ENCODE measurements at regions not wholly inside any gene's neighbourhood (a gene's known extent, or its start where the extent isn't known, plus 50 kb on each side); places are given as distances from the start of the nearest gene placed in this dataset.
"Not testable (repeated sequence)": the region's sequence is repeated elsewhere in the genome, so short reads cannot be mapped to it uniquely, and the experiment has no call there.

GRCh38 chr1:96581772-96582171 is 139.8 kb upstream of the PTBP2 start:
- intact Hi-C loops (cut with DNase I) = no loop called here
- H3K4me3 ChIP-seq (ENCODE audit: low read length in 2 of 2) = no peak overlapping the region
- WGBS, 2 donors = 71 to 81% methylated on average over 7 of the region's 7 CpGs

GRCh38 chr1:96583903-96584302 is 137.7 kb upstream of the PTBP2 start:
- H3K9me3 ChIP-seq (ENCODE audit: control insufficient read depth, low read length) = no peaks in the 10 kb centered on the region
- H3K4me1 ChIP-seq (ENCODE audit: control insufficient read depth in 1 of 2, insufficient read depth in 2 of 2, low read length in 2 of 2) = no peaks in the 10 kb centered on the region
- intact Hi-C loops (cut with DNase I) = no loop called here
- DNase-seq (no peak), ATAC-seq (ENCODE audit: low FRiP score) (no peak)
- H3K36me3 ChIP-seq (ENCODE audit: control insufficient read depth in 1 of 2, insufficient read depth in 2 of 2, low read length in 1 of 2) = no peaks in the 10 kb centered on the region
- H3K27me3 ChIP-seq (ENCODE audit: control insufficient read depth in 1 of 2, insufficient read depth in 2 of 2, low read length in 1 of 2) = no peaks in the 10 kb centered on the region
- no peak overlapping the region for H3K4me3 ChIP-seq (ENCODE audit: low read length in 2 of 2)
- no peak overlapping the region for H3K27ac ChIP-seq (ENCODE audit: low read depth in 1 of 2, low read length in 2 of 2)

More at GRCh38 chr1:96581772-96582171, 139.8 kb upstream of the PTBP2 start:
- DNase-seq (no peak), ATAC-seq (ENCODE audit: low FRiP score) (no peak)
- Histone ChIP-seq H3K27me3 (ENCODE audit: control insufficient read depth in 1 of 2, insufficient read depth in 2 of 2, low read length in 1 of 2) (no peaks in the 10 kb centered on the region), H3K9me3 (ENCODE audit: control insufficient read depth, low read length) (no peaks in the 10 kb centered on the region), H3K4me1 (ENCODE audit: control insufficient read depth in 1 of 2, insufficient read depth in 2 of 2, low read length in 2 of 2) (no peaks in the 10 kb centered on the region), H3K36me3 (ENCODE audit: control insufficient read depth in 1 of 2, insufficient read depth in 2 of 2, low read length in 1 of 2) (no peaks in the 10 kb centered on the region), H3K27ac (ENCODE audit: low read depth in 1 of 2, low read length in 2 of 2) (no peak overlapping the region)

- H3K27me3 ChIP-seq (ENCODE audit: control insufficient read depth in 1 of 2, insufficient read depth in 2 of 2, low read length in 1 of 2) = no peaks in the 10 kb centered on the region
- no peak overlapping the region for H3K27ac ChIP-seq (ENCODE audit: low read depth in 1 of 2, low read length in 2 of 2)
- no peak overlapping the region for H3K4me3 ChIP-seq (ENCODE audit: low read length in 2 of 2)
- WGBS, 2 donors = 88% methylated on average over 4 of the region's 4 CpGs
- no peaks in the 10 kb centered on the region for H3K9me3 ChIP-seq (ENCODE audit: control insufficient read depth, low read length)
- DNase-seq (no peak), ATAC-seq (ENCODE audit: low FRiP score) (no peak)
- H3K4me1 ChIP-seq (ENCODE audit: control insufficient read depth in 1 of 2, insufficient read depth in 2 of 2, low read length in 2 of 2) = no peaks in the 10 kb centered on the region
- no peaks in the 10 kb centered on the region for H3K36me3 ChIP-seq (ENCODE audit: control insufficient read depth in 1 of 2, insufficient read depth in 2 of 2, low read length in 1 of 2)
- intact Hi-C loops (cut with DNase I) = no loop called here
Measured at GRCh38 chr1:96587222-96587621, 134.4 kb upstream of the PTBP2 start.

GRCh38 chr1:96588416-96588995 is 133.1 kb upstream of the PTBP2 start:
- DNase-seq (no peak), ATAC-seq (ENCODE audit: low FRiP score) (no peak)
- H3K4me1 ChIP-seq (ENCODE audit: control insufficient read depth in 1 of 2, insufficient read depth in 2 of 2, low read length in 2 of 2) = peaks cover 0 to 2% of the 10 kb centered on the region in 2 donors
- intact Hi-C loops (cut with DNase I) = no loop called here
- H3K36me3 ChIP-seq (ENCODE audit: control insufficient read depth in 1 of 2, insufficient read depth in 2 of 2, low read length in 1 of 2) = no peaks in the 10 kb centered on the region
- H3K27me3 ChIP-seq (ENCODE audit: control insufficient read depth in 1 of 2, insufficient read depth in 2 of 2, low read length in 1 of 2) = no peaks in the 10 kb centered on the region
- no peak overlapping the region for H3K4me3 ChIP-seq (ENCODE audit: low read length in 2 of 2)
- WGBS, 2 donors = 26 to 58% methylated on average over 1 of the region's 1 CpG
- no peaks in the 10 kb centered on the region for H3K9me3 ChIP-seq (ENCODE audit: control insufficient read depth, low read length)
- no peak overlapping the region for H3K27ac ChIP-seq (ENCODE audit: low read depth in 1 of 2, low read length in 2 of 2)

GRCh38 chr1:96595530-96595929 is 126.1 kb upstream of the PTBP2 start:
- WGBS, 2 donors = 94 to 98% methylated on average over 2 of the region's 2 CpGs
- H3K4me1 ChIP-seq (ENCODE audit: control insufficient read depth in 1 of 2, insufficient read depth in 2 of 2, low read length in 2 of 2); H3K4me3 ChIP-seq (ENCODE audit: low read length in 2 of 2); H3K27me3 ChIP-seq (ENCODE audit: control insufficient read depth in 1 of 2, insufficient read depth in 2 of 2, low read length in 1 of 2); DNase-seq; intact Hi-C loops (cut with DNase I); ATAC-seq (ENCODE audit: low FRiP score); H3K36me3 ChIP-seq (ENCODE audit: control insufficient read depth in 1 of 2, insufficient read depth in 2 of 2, low read length in 1 of 2); H3K27ac ChIP-seq (ENCODE audit: low read depth in 1 of 2, low read length in 2 of 2); H3K9me3 ChIP-seq (ENCODE audit: control insufficient read depth, low read length): not testable (repeated sequence)

- Histone ChIP-seq H3K9me3 (ENCODE audit: control insufficient read depth, low read length) (no peaks in the 10 kb centered on the region), H3K36me3 (ENCODE audit: control insufficient read depth in 1 of 2, insufficient read depth in 2 of 2, low read length in 1 of 2) (no peaks in the 10 kb centered on the region), H3K27me3 (ENCODE audit: control insufficient read depth in 1 of 2, insufficient read depth in 2 of 2, low read length in 1 of 2) (no peaks in the 10 kb centered on the region), H3K4me3 (ENCODE audit: low read length in 2 of 2) (no peak overlapping the region), H3K4me1 (ENCODE audit: control insufficient read depth in 1 of 2, insufficient read depth in 2 of 2, low read length in 2 of 2) (peaks cover 0 to 7% of the 10 kb centered on the region in 2 donors), H3K27ac (ENCODE audit: low read depth in 1 of 2, low read length in 2 of 2) (no peak overlapping the region)
- 62 to 63% methylated on average over 4 of the region's 4 CpGs for WGBS, 2 donors
- intact Hi-C loops (cut with DNase I) = no loop called here
- no peak for ATAC-seq (ENCODE audit: low FRiP score)
- DNase-seq = no peak
Measured at GRCh38 chr1:96596226-96596922, 125.2 kb upstream of the PTBP2 start.

GRCh38 chr1:96597218-96597617 is 124.4 kb upstream of the PTBP2 start:
- DNase-seq = no peak
- intact Hi-C loops (cut with DNase I) = no loop called here
- no peaks in the 10 kb centered on the region for H3K27me3 ChIP-seq (ENCODE audit: control insufficient read depth in 1 of 2, insufficient read depth in 2 of 2, low read length in 1 of 2)
- no peak for ATAC-seq (ENCODE audit: low FRiP score)
- no peaks in the 10 kb centered on the region for H3K9me3 ChIP-seq (ENCODE audit: control insufficient read depth, low read length)
- H3K36me3 ChIP-seq (ENCODE audit: control insufficient read depth in 1 of 2, insufficient read depth in 2 of 2, low read length in 1 of 2) = no peaks in the 10 kb centered on the region
- peaks cover 0 to 7% of the 10 kb centered on the region in 2 donors for H3K4me1 ChIP-seq (ENCODE audit: control insufficient read depth in 1 of 2, insufficient read depth in 2 of 2, low read length in 2 of 2)
- H3K4me3 ChIP-seq (ENCODE audit: low read length in 2 of 2) = no peak overlapping the region
- 96 to 97% methylated on average over 1 of the region's 1 CpG for WGBS, 2 donors
- H3K27ac ChIP-seq (ENCODE audit: low read depth in 1 of 2, low read length in 2 of 2) = no peak overlapping the region

GRCh38 chr1:96598416-96599168 is 123.0 kb upstream of the PTBP2 start:
- intact Hi-C loops (cut with DNase I) = no loop called here
- Histone ChIP-seq H3K4me1 (ENCODE audit: control insufficient read depth in 1 of 2, insufficient read depth in 2 of 2, low read length in 2 of 2) (peaks cover 0 to 5% of the 10 kb centered on the region in 2 donors), H3K4me3 (ENCODE audit: low read length in 2 of 2) (no peak overlapping the region), H3K36me3 (ENCODE audit: control insufficient read depth in 1 of 2, insufficient read depth in 2 of 2, low read length in 1 of 2) (no peaks in the 10 kb centered on the region), H3K9me3 (ENCODE audit: control insufficient read depth, low read length) (no peaks in the 10 kb centered on the region), H3K27ac (ENCODE audit: low read depth in 1 of 2, low read length in 2 of 2) (no peak overlapping the region), H3K27me3 (ENCODE audit: control insufficient read depth in 1 of 2, insufficient read depth in 2 of 2, low read length in 1 of 2) (no peaks in the 10 kb centered on the region)
- WGBS, 2 donors = 17 to 24% methylated on average over 4 of the region's 4 CpGs
- DNase-seq (no peak), ATAC-seq (ENCODE audit: low FRiP score) (peak; percentile 54)

- H3K4me3 ChIP-seq (ENCODE audit: low read length in 2 of 2); H3K4me1 ChIP-seq (ENCODE audit: control insufficient read depth in 1 of 2, insufficient read depth in 2 of 2, low read length in 2 of 2); ATAC-seq (ENCODE audit: low FRiP score); intact Hi-C loops (cut with DNase I); H3K36me3 ChIP-seq (ENCODE audit: control insufficient read depth in 1 of 2, insufficient read depth in 2 of 2, low read length in 1 of 2); H3K27ac ChIP-seq (ENCODE audit: low read depth in 1 of 2, low read length in 2 of 2); H3K9me3 ChIP-seq (ENCODE audit: control insufficient read depth, low read length); DNase-seq; H3K27me3 ChIP-seq (ENCODE audit: control insufficient read depth in 1 of 2, insufficient read depth in 2 of 2, low read length in 1 of 2): not testable (repeated sequence)
- 86 to 88% methylated on average over 8 to 16 of the region's 16 CpGs for WGBS, 2 donors
Measured at GRCh38 chr1:96604620-96605019, 117.0 kb upstream of the PTBP2 start.
